UCSD-AML1 (cell line): ENCODE measurements at regions not wholly inside any gene's neighbourhood (a gene's known extent, or its start where the extent isn't known, plus 50 kb on each side); places are given as distances from the start of the nearest gene placed in this dataset.
"Not testable (repeated sequence)": the region's sequence is repeated elsewhere in the genome, so short reads cannot be mapped to it uniquely, and the experiment has no call there.

Experiments
- DNase-seq: peaks from one replicate; lab custom pipeline; 2025; ENCODE audit not compliant: unreplicated experiment; lab: John Stamatoyannopoulos, UW

GRCh38 chr5:152056931-152057330, 132.3 kb upstream of the GLRA1 start:
- DNase-seq = no peak

GRCh38 chr5:152052470-152052869, 127.8 kb upstream of the GLRA1 start:
- no peak for DNase-seq

- no peak for DNase-seq
Observed at GRCh38 chr5:152051499-152052454, 127.1 kb upstream of the GLRA1 start.

- no peak for DNase-seq
Observed at GRCh38 chr5:152046361-152046760, 121.7 kb upstream of the GLRA1 start.

- not testable (repeated sequence) for DNase-seq
Observed at GRCh38 chr5:152038856-152039255, 114.2 kb upstream of the GLRA1 start.

- DNase-seq = peak; percentile 9
Observed at GRCh38 chr5:152026328-152027024, 101.8 kb upstream of the GLRA1 start.

GRCh38 chr5:152016421-152016820, 91.8 kb upstream of the GLRA1 start:
- DNase-seq = no peak

GRCh38 chr5:152007653-152008335, 83.1 kb upstream of the GLRA1 start:
- no peak for DNase-seq

GRCh38 chr5:152004095-152004494, 79.4 kb upstream of the GLRA1 start:
- no peak for DNase-seq
